Gastrocnemius medialis (tissue), 4 donors: ENCODE measurements at regions not wholly inside any gene's neighbourhood (a gene's known extent, or its start where the extent isn't known, plus 50 kb on each side); places are given as distances from the start of the nearest gene placed in this dataset.

Experiments used
- ATAC-seq, 2 donors: fragments of 150-250 bp; one replicate each; pipeline ENCODE4 v1.9.1; 2016
- DNase-seq, 2 donors: peaks; one replicate each; pipeline ENCODE4 v3.0.0-alpha.2; 2019
- H3K27ac ChIP-seq, 4 donors: fragments of 200-600 bp; sonication (generic); 1 replicate in 1 of 4; 2 replicates in 3 of 4; pipeline ENCODE4 v1.5.1; 2016 to 2018; ENCODE audit warnings: mild to moderate bottlenecking in 2 of 4, moderate library complexity in 1 of 4
- H3K27me3 ChIP-seq, 3 donors: fragments of 200-600 bp; sonication (generic) in 2 of 3; 1 replicate in 1 of 3; 2 replicates in 2 of 3; pipeline versions ENCODE4 v1.5.1 to v1.6.0; 2016 to 2019; ENCODE audit warnings: mild to moderate bottlenecking in 1 of 3, moderate library complexity in 1 of 3
- H3K36me3 ChIP-seq, 2 donors: fragments of 200-600 bp; sonication (generic) in 1 of 2; one replicate each; pipeline ENCODE4 v1.5.1; 2017 to 2018
- H3K4me1 ChIP-seq, 2 donors: fragments of 200-600 bp; sonication (generic) in 1 of 2; one replicate each; pipeline ENCODE4 v1.5.1; 2016 to 2017; ENCODE audit warnings: mild to moderate bottlenecking in 2 of 2
- H3K4me3 ChIP-seq, 4 donors: fragments of 200-600 bp; sonication (generic) in 3 of 4; 1 replicate in 1 of 4; 2 replicates in 3 of 4; pipeline ENCODE4 v1.5.1; 2016 to 2019; ENCODE audit warnings: mild to moderate bottlenecking in 2 of 4
- H3K9me3 ChIP-seq, 3 donors: fragments of 200-600 bp; sonication (generic) in 2 of 3; 1 replicate in 1 of 3; 2 replicates in 2 of 3; pipeline ENCODE4 v1.5.1; 2016 to 2019
- CTCF ChIP-seq, 5 experiments: fragments of 450-650 bp in 3 of 5; fragments of 200-600 bp in 2 of 5; sonication (generic) in 2 of 5; IDR thresholded peaks in 4 of 5; conservative IDR thresholded peaks in 1 of 5; 1 replicate in 4 of 5; 2 replicates in 1 of 5; pipeline ENCODE4 v1.5.1; 2016 to 2019; ENCODE audit warnings: antibody characterized with exemption in 5 of 5, mild to moderate bottlenecking in 3 of 5, moderate library complexity in 3 of 5
- POLR2A ChIP-seq, 2 donors: fragments of 450-650 bp; IDR thresholded peaks; one replicate each; pipeline ENCODE4 v1.6.1; 2017; ENCODE audit warnings: antibody characterized with exemption in 2 of 2, mild to moderate bottlenecking in 2 of 2, moderate library complexity in 2 of 2
- in situ Hi-C, 4 donors: fragments of 200-750 bp; cut with MboI; loops; one replicate each; pipeline versions ENCODE4 v1.15.0 to v1.8.0; 2017; ENCODE audit warnings: low sequenced_read_pairs in 4 of 4
- intact Hi-C: fragments of 100-400 bp; cut with DNase I; formaldehyde crosslinking; loops from one replicate; pipeline ENCODE4 v1.15.1; 2023; ENCODE audit warnings: low total_unique reads
- microRNA counts, 2 donors: library from miRNA; unstranded; fragments of <30 nt; microRNA quantifications; one replicate each; lab custom pipeline; 2016
- microRNA-seq, 2 donors: library from miRNA; unstranded; fragments of <30 nt; microRNA quantifications; one replicate each; pipeline ENCODE4, GENCODE V29; 2016; ENCODE audit warnings: borderline replicate concordance in 2 of 2

- in situ Hi-C loops: no loop called here
- no peak for TF ChIP-seq POLR2A (IDR thresholded peaks at IDR 0.05)
- TF ChIP-seq CTCF (IDR thresholded peaks at IDR 0.05 in 4 of 5, conservative IDR thresholded peaks at IDR 0.05 in 1 of 5): no peak
Observed at GRCh38 chr4:65747386-65747785, 77.1 kb upstream of the EPHA5 start.

GRCh38 chr4:65738134-65738533 is 67.8 kb upstream of the EPHA5 start:
- no peaks in the 10 kb centered on the region for H3K27me3 ChIP-seq
- DNase-seq (no peak), ATAC-seq (no peak)
- intact Hi-C loops (no loop called here), in situ Hi-C loops (no loop called here)
- no peak overlapping the region for H3K27ac ChIP-seq
- no peaks in the 10 kb centered on the region for H3K36me3 ChIP-seq
- H3K9me3 ChIP-seq: no peaks in the 10 kb centered on the region
- TF ChIP-seq POLR2A (IDR thresholded peaks at IDR 0.05) (no peak), CTCF (IDR thresholded peaks at IDR 0.05 in 4 of 5, conservative IDR thresholded peaks at IDR 0.05 in 1 of 5) (no peak)
- H3K4me3 ChIP-seq: no peak overlapping the region
- no peaks in the 10 kb centered on the region for H3K4me1 ChIP-seq

More at GRCh38 chr4:65747386-65747785, 77.1 kb upstream of the EPHA5 start:
- no peak overlapping the region for H3K27ac ChIP-seq
- H3K4me1 ChIP-seq: no peaks in the 10 kb centered on the region
- H3K9me3 ChIP-seq: no peaks in the 10 kb centered on the region
- no peak for ATAC-seq
- intact Hi-C loops: no loop called here
- H3K36me3 ChIP-seq: no peaks in the 10 kb centered on the region
- DNase-seq: no peak
- H3K27me3 ChIP-seq: no peaks in the 10 kb centered on the region
- H3K4me3 ChIP-seq: no peak overlapping the region

- in situ Hi-C loops: no loop called here
Observed at GRCh38 chr4:65737672-65738071, 67.4 kb upstream of the EPHA5 start.

GRCh38 chr4:65724973-65725372 is 54.7 kb upstream of the EPHA5 start:
- Histone ChIP-seq H3K27me3 (no peaks in the 10 kb centered on the region), H3K27ac (no peak overlapping the region), H3K9me3 (no peaks in the 10 kb centered on the region), H3K4me3 (no peak overlapping the region), H3K4me1 (no peaks in the 10 kb centered on the region), H3K36me3 (no peaks in the 10 kb centered on the region)
- DNase-seq: no peak
- no peak for ATAC-seq
- TF ChIP-seq CTCF (IDR thresholded peaks at IDR 0.05 in 4 of 5, conservative IDR thresholded peaks at IDR 0.05 in 1 of 5) (no peak), POLR2A (IDR thresholded peaks at IDR 0.05) (no peak)
- intact Hi-C loops: no loop called here
- in situ Hi-C loops: no loop called here

More at GRCh38 chr4:65737672-65738071, 67.4 kb upstream of the EPHA5 start:
- Histone ChIP-seq H3K4me1 (no peaks in the 10 kb centered on the region), H3K4me3 (no peak overlapping the region), H3K27me3 (no peaks in the 10 kb centered on the region), H3K36me3 (no peaks in the 10 kb centered on the region), H3K9me3 (no peaks in the 10 kb centered on the region), H3K27ac (no peak overlapping the region)
- no peak for ATAC-seq
- TF ChIP-seq POLR2A (IDR thresholded peaks at IDR 0.05): no peak
- no peak for TF ChIP-seq CTCF (IDR thresholded peaks at IDR 0.05 in 4 of 5, conservative IDR thresholded peaks at IDR 0.05 in 1 of 5)
- DNase-seq: no peak
- intact Hi-C loops: no loop called here

MicroRNAs in the stretch of these regions (microRNA counts, 767-probe panel; counts per million panel counts)
- 356 to 448 counts per million in 2 donors for microRNA hsa-miR-1269a (lab: Ali Mortazavi, UCI)

Small RNAs in the stretch of these regions (microRNA-seq; reads per million reads assigned to microRNA genes)
- 0 reads per million in 2 donors for gene MIR1269A
